ENCODE measurements at regions not wholly inside any gene's neighbourhood (a gene's known extent, or its start where the extent isn't known, plus 50 kb on each side); places are given as distances from the start of the nearest gene placed in this dataset.
A peak's percentile ranks its signal among the peaks of the same experiment; 100 is the strongest.

DNA sequence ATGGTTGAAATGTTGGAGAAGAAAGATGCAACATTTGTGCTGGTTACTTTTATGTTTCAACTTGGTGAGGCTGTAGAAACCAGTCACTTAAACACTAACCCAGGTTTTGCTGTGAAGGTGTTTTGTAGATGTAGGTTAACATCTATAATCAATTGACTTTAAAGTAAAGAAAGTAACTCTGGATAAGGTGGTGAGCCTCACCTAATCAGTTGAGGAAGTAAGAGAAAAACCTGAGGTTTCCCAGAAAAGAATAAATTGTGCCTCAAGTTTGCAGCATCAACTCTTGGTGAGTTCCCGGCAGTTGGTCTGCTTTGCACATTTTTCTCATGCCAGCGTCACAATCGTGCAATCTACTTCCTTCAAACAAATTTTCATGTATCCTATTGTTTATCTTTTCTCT, 673.4 kb downstream of the QKI start:
- Histone ChIP-seq H3K27me3 (replicated peaks) (no peaks in the 10 kb centered on the region), H3K27ac (no peak overlapping the region), H3K4me3 (ENCODE audit: low read depth, low read length) (no peak overlapping the region), H3K36me3 (replicated peaks) (no peaks in the 10 kb centered on the region)
- TF ChIP-seq, protein P1, sequence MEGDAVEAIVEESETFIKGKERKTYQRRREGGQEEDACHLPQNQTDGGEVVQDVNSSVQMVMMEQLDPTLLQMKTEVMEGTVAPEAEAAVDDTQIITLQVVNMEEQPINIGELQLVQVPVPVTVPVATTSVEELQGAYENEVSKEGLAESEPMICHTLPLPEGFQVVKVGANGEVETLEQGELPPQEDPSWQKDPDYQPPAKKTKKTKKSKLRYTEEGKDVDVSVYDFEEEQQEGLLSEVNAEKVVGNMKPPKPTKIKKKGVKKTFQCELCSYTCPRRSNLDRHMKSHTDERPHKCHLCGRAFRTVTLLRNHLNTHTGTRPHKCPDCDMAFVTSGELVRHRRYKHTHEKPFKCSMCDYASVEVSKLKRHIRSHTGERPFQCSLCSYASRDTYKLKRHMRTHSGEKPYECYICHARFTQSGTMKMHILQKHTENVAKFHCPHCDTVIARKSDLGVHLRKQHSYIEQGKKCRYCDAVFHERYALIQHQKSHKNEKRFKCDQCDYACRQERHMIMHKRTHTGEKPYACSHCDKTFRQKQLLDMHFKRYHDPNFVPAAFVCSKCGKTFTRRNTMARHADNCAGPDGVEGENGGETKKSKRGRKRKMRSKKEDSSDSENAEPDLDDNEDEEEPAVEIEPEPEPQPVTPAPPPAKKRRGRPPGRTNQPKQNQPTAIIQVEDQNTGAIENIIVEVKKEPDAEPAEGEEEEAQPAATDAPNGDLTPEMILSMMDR (IDR thresholded peaks at IDR 0.05; ENCODE audit: low read depth, low read length, missing control alignments) = no peak
- DNase-seq = no peak
- in situ Hi-C loops (cut with HindIII; ENCODE audit: low pct_ligation_motif_present, low sequenced_read_pairs) = no loop called here

DNA sequence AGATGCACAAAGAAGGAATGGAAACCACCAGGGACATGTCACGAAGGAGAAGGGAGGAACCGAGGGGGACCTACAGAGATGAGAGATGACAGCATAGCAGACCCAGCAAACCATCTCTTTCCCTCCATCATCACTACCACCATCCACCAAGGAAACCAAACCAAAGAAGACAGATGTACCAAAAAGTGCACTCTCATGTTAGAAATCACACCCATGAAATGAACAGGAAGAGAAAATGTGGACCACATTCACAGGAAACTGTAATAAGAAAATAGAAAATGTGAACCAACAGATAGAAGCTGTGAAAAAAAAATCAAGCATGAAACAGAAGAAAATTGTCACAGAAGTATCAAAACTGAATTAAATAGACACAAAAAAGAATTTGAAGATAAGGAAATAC, 672.7 kb downstream of the QKI start:
- in situ Hi-C loops (cut with HindIII; ENCODE audit: low pct_ligation_motif_present, low sequenced_read_pairs) = no loop called here
- Histone ChIP-seq H3K36me3 (replicated peaks) (no peaks in the 10 kb centered on the region), H3K27me3 (replicated peaks) (no peaks in the 10 kb centered on the region), H3K27ac (no peak overlapping the region), H3K4me3 (ENCODE audit: low read depth, low read length) (no peak overlapping the region)
- no peak for DNase-seq
- TF ChIP-seq, protein P1 (IDR thresholded peaks at IDR 0.05; ENCODE audit: low read depth, low read length, missing control alignments) = no peak

DNA sequence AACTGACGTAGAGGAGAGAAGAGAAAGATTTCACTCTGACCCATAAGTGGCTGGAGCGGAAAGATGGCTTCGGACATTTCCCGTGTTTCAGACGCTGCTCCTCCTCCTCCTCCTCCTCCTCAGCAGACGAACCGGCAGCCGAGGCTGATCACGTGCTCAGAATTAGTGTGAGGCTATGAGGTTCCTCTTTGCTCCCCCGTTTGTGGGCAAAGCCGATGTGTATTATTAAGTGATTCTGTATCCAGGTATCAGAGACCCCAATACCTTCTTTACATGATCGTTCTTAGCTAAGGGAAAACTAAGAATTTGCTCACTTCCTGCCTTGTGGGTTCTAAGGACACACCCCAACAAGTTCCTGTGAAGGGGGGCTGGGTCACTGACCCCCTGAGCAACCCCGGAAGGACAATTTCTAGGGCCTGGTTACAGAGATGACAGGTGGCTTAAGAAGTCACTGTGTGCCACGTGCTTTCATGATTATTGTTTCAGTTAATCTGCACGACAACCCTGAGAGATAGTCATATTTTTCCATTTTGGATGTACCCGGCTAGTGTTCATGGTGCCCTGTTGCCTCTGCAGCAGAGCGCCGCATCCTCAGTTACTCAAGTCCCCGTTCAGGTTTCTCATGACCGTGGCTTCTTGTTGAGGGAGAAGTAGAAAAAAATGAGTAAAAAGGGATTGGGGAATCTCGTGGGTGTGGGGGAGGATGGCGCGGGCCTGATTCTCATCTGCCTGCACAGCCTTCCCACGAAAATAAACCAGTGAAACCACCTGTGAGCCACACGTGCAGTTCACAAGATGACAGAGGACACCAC, 671.8 kb downstream of the QKI start:
- TF ChIP-seq, protein P1 (IDR thresholded peaks at IDR 0.05; ENCODE audit: low read depth, low read length, missing control alignments) = no peak
- H3K27me3 ChIP-seq (replicated peaks) = no peaks in the 10 kb centered on the region
- no peak for DNase-seq
- in situ Hi-C loops (cut with HindIII; ENCODE audit: low pct_ligation_motif_present, low sequenced_read_pairs) = no loop called here
- H3K27ac ChIP-seq = peak overlapping the region; percentile 58
- no peaks in the 10 kb centered on the region for H3K36me3 ChIP-seq (replicated peaks)
- no peak overlapping the region for H3K4me3 ChIP-seq (ENCODE audit: low read depth, low read length)

DNA sequence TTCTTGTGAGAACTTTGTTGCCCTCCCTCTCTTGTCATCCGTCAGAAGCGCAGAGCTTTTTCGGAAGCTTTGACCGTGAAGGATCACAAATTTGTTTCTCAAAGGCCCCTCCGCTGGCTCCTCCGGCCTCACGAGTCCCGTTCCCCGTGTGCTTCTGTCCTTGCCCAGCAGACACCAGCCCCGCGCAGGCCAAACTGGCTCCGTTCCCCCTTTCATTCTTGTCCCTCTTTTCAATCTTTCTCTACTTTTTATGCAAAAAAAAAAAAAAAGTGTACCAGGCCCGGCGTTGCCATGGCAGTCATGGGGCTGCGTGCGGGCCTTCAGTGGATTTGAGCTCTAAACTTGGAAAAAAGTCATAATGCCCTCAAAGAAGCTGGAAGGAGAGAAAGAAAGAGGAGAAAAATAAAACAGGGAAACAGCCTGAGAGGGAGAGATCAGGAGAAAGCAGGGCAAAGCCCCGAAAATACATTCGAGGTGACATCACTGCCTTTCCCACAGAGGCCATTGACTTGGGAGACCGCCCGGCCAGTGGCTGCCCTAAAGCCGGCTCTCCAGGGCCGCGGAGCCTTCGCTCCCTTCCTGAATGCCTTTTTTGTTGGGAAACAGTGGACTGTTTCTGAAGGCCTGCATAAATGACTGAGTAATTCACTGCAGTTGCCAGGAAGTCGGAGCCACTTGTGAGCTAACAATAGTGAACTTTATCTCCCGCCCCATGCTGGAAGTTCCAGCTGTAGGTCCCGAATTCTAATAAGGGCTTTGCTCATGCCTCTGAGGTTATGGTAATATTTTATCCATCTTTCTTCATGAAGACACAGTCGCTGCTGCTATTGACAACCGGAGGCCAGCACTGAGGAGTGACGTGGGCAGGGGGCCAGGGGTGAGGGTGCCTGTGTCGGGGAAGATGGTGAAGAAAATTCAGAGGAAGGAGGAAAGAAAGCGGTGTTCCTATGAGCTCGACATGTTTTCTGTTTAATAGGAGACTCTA, 670.9 kb downstream of the QKI start:
- no peak overlapping the region for H3K4me3 ChIP-seq (ENCODE audit: low read depth, low read length)
- in situ Hi-C loops (cut with HindIII; ENCODE audit: low pct_ligation_motif_present, low sequenced_read_pairs) = no loop called here
- H3K36me3 ChIP-seq (replicated peaks) = no peaks in the 10 kb centered on the region
- peak overlapping the region; percentile 58 for H3K27ac ChIP-seq
- no peaks in the 10 kb centered on the region for H3K27me3 ChIP-seq (replicated peaks)
- DNase-seq = peak; percentile 70
- TF ChIP-seq, protein P1 (IDR thresholded peaks at IDR 0.05; ENCODE audit: low read depth, low read length, missing control alignments) = no peak

DNA sequence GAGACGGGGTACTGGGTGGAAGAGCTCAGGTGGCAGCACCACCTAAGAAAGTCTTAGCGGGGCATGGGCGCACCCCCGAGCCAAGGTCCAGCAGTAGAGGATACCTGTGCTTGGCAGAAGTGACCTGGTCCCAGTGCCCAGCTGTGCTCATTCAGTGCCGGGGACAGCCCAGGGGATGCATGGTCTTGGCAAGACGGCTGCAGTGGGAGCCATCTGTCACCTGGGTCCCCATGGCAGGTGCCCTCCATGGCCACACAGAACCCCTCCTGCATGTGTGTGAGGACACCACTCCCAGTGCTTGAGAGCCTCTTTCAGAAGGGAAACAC, 664.7 kb downstream of the QKI start:
- no peak overlapping the region for H3K4me3 ChIP-seq (ENCODE audit: low read depth, low read length)
- TF ChIP-seq, protein P1 (IDR thresholded peaks at IDR 0.05; ENCODE audit: low read depth, low read length, missing control alignments) = no peak
- DNase-seq = no peak
- H3K27me3 ChIP-seq (replicated peaks) = no peaks in the 10 kb centered on the region
- no peak overlapping the region for H3K27ac ChIP-seq
- in situ Hi-C loops (cut with HindIII; ENCODE audit: low pct_ligation_motif_present, low sequenced_read_pairs) = no loop called here
- H3K36me3 ChIP-seq (replicated peaks) = no peaks in the 10 kb centered on the region

Measured in brain microvascular endothelial cell (primary cell).